Activated naive CD8-positive, alpha-beta T cell (primary cell): ENCODE measurements at regions not wholly inside any gene's neighbourhood (a gene's known extent, or its start where the extent isn't known, plus 50 kb on each side); places are given as distances from the start of the nearest gene placed in this dataset.
"Not testable (repeated sequence)": the region's sequence is repeated elsewhere in the genome, so short reads cannot be mapped to it uniquely, and the experiment has no call there.

Experiments
- H3K27ac Mint-ChIP-seq: one replicate; pipeline ENCODE4 v1.8.0; 2021; ENCODE audit warnings: mixed read lengths
- H3K27me3 Mint-ChIP-seq: one replicate; pipeline ENCODE4 v1.8.0; 2021; ENCODE audit warnings: mixed read lengths
- H3K36me3 Mint-ChIP-seq: one replicate; pipeline ENCODE4 v1.8.0; 2021; ENCODE audit warnings: mixed read lengths
- H3K4me1 Mint-ChIP-seq: one replicate; pipeline ENCODE4 v1.8.0; 2021; ENCODE audit warnings: low read depth, mixed read lengths
- H3K4me3 Mint-ChIP-seq: one replicate; pipeline ENCODE4 v1.8.0; 2021; ENCODE audit warnings: mild to moderate bottlenecking, mixed read lengths
- H3K9me3 Mint-ChIP-seq: one replicate; pipeline ENCODE4 v1.8.0; 2021; ENCODE audit warnings: low read depth, mixed read lengths

GRCh38 chr7:10646194-10646593 is 327.5 kb upstream of the PHF14 start:
- Mint-ChIP-seq H3K4me1 (peaks cover 24% of the 10 kb centered on the region), H3K4me3 (no peak overlapping the region), H3K9me3 (no peaks in the 10 kb centered on the region), H3K27ac (no peak overlapping the region), H3K36me3 (no peaks in the 10 kb centered on the region), H3K27me3 (no peaks in the 10 kb centered on the region)

- Mint-ChIP-seq H3K9me3 (no peaks in the 10 kb centered on the region), H3K4me1 (peaks cover 13% of the 10 kb centered on the region), H3K36me3 (no peaks in the 10 kb centered on the region), H3K27ac (no peak overlapping the region), H3K4me3 (no peak overlapping the region), H3K27me3 (no peaks in the 10 kb centered on the region)
Measured at GRCh38 chr7:10648289-10648688, 325.4 kb upstream of the PHF14 start.

DNA sequence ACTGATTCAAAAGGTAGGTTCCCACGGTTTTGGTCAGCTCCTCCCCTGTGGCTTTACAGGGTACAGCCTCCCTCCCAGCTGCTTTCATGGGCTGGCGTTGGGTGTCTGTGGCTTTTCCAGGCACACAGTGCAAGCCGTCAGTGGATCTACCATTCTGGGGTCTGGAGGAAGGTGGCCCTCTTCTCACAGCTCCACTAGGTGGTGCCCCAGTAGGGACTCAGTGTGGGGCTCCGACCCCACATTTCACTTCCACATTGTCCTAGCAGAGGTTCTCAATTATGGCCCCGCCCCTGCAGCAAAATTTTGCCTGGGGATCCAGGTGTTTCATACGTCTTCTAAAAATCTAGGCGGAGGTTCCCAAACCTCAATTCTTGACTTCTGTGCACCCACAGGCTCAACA is 324.6 kb upstream of the PHF14 start:
- H3K27me3 Mint-ChIP-seq, H3K9me3 Mint-ChIP-seq, H3K4me1 Mint-ChIP-seq, H3K36me3 Mint-ChIP-seq, H3K27ac Mint-ChIP-seq, H3K4me3 Mint-ChIP-seq: not testable (repeated sequence)

DNA sequence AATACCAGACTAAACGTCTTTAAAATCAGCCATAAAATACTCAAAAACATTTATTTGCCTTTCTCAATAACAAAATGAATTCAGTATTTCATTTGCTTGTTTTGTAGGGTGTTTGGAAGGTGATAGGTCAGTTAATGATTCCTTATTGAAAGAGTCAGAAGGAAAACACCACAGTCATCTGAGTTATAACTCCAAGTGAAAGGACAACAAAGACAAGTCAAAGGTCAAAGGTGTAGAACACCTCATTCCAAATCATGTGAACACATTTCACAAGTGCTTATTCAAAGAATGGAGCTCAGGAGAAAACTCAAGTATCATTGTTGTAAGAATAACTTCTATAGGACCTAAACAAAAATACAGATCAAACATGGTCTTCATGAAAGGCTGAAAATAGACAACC is 318.6 kb upstream of the PHF14 start:
- no peak overlapping the region for H3K4me3 Mint-ChIP-seq
- no peaks in the 10 kb centered on the region for H3K4me1 Mint-ChIP-seq
- no peak overlapping the region for H3K27ac Mint-ChIP-seq
- no peaks in the 10 kb centered on the region for H3K9me3 Mint-ChIP-seq
- no peaks in the 10 kb centered on the region for H3K36me3 Mint-ChIP-seq
- no peaks in the 10 kb centered on the region for H3K27me3 Mint-ChIP-seq

GRCh38 chr7:10657201-10657600 is 316.5 kb upstream of the PHF14 start:
- no peaks in the 10 kb centered on the region for H3K4me1 Mint-ChIP-seq
- H3K4me3 Mint-ChIP-seq = no peak overlapping the region
- no peaks in the 10 kb centered on the region for H3K9me3 Mint-ChIP-seq
- H3K27ac Mint-ChIP-seq = no peak overlapping the region
- H3K36me3 Mint-ChIP-seq = no peaks in the 10 kb centered on the region
- peaks cover 2% of the 10 kb centered on the region for H3K27me3 Mint-ChIP-seq

- Mint-ChIP-seq H3K9me3 (no peaks in the 10 kb centered on the region), H3K36me3 (no peaks in the 10 kb centered on the region), H3K4me1 (no peaks in the 10 kb centered on the region), H3K27me3 (peaks cover 2% of the 10 kb centered on the region), H3K27ac (no peak overlapping the region), H3K4me3 (no peak overlapping the region)
Measured at GRCh38 chr7:10657837-10658236, 315.8 kb upstream of the PHF14 start.

- H3K9me3 Mint-ChIP-seq = no peaks in the 10 kb centered on the region
Measured at GRCh38 chr7:10662491-10662890, 311.2 kb upstream of the PHF14 start.

DNA sequence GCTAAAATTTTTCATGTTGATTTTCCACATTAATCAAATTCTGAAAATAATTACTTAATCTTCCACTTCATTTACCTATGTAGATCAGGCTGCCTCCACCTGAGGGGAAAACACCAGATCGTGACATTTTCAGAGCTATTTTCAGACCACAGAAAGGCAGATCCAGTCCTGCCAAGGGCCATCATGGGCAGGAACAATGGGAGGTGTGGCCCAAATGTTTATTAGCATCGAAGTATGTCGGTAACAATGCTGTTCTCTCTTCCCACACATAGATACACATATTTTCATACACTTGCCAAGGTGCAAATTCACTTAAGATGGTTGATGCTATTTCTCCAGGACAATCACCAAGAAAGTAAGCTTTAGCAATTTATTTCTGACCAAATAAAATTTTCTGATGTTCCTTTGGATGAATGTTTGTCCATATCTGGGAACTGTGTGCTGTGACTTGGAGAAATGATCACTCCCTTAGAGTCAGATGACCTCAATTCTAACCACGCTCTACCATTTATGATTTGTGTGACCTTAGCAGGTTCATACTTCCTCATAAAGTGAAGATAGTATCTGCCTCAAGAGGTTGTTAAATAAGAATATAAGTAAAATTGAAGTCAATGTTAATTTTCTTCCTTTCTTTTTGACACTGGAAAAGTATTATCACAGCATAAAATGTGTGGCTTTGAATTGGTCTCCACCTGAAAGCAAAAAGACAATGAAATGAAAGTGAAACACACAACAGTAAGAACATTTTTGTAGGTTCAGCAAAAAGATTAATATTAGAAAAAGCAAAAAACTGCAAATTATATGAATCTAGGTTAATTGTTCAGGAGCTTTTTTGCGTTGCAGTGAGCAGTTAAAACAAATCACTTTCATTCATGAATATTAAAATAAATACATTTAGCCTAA is 310.4 kb upstream of the PHF14 start:
- Mint-ChIP-seq H3K9me3 (no peaks in the 10 kb centered on the region), H3K4me1 (peaks cover 5% of the 10 kb centered on the region), H3K36me3 (no peaks in the 10 kb centered on the region), H3K4me3 (no peak overlapping the region), H3K27me3 (peaks cover 2% of the 10 kb centered on the region), H3K27ac (no peak overlapping the region)

More at GRCh38 chr7:10662491-10662890, 311.2 kb upstream of the PHF14 start:
- Mint-ChIP-seq H3K4me1 (peaks cover 5% of the 10 kb centered on the region), H3K4me3 (no peak overlapping the region), H3K27ac (no peak overlapping the region), H3K27me3 (peaks cover 2% of the 10 kb centered on the region), H3K36me3 (no peaks in the 10 kb centered on the region)

DNA sequence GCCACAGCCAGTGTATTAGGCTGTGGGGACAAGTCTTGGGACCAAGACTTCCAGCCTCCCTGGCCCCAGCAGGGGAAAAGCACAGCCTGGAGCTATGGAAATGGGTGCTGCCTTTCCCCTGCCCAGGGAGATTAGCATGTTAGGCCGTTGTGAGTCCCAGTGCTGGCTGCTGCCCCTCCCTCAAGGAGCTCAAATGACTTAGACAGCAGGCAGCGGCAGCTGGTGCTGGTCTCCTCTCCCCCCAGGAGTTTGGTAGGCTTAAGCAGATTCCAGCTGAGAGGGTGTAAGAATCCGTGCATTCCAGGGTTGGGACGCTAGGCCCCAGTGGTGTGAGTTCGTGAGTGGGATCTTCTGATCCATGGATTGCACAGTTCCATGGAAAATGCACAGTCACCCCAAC is 301.5 kb upstream of the PHF14 start:
- Mint-ChIP-seq H3K9me3 (peaks cover 6% of the 10 kb centered on the region), H3K4me1 (no peaks in the 10 kb centered on the region), H3K27ac (no peak overlapping the region), H3K36me3 (peaks cover 2% of the 10 kb centered on the region), H3K4me3 (no peak overlapping the region), H3K27me3 (peaks cover 10% of the 10 kb centered on the region)

- H3K36me3 Mint-ChIP-seq = no peaks in the 10 kb centered on the region
- no peak overlapping the region for H3K4me3 Mint-ChIP-seq
- peaks cover 2% of the 10 kb centered on the region for H3K27me3 Mint-ChIP-seq
- H3K4me1 Mint-ChIP-seq = no peaks in the 10 kb centered on the region
- H3K9me3 Mint-ChIP-seq = no peaks in the 10 kb centered on the region
- no peak overlapping the region for H3K27ac Mint-ChIP-seq
Measured at GRCh38 chr7:10677211-10677610, 296.5 kb upstream of the PHF14 start.

GRCh38 chr7:10677668-10678232 is 295.9 kb upstream of the PHF14 start:
- H3K27ac Mint-ChIP-seq = no peak overlapping the region
- no peak overlapping the region for H3K4me3 Mint-ChIP-seq
- peaks cover 2% of the 10 kb centered on the region for H3K27me3 Mint-ChIP-seq
- no peaks in the 10 kb centered on the region for H3K9me3 Mint-ChIP-seq
- H3K36me3 Mint-ChIP-seq = no peaks in the 10 kb centered on the region
- no peaks in the 10 kb centered on the region for H3K4me1 Mint-ChIP-seq

GRCh38 chr7:10684606-10685005 is 289.1 kb upstream of the PHF14 start:
- Mint-ChIP-seq H3K4me1 (no peaks in the 10 kb centered on the region), H3K36me3 (no peaks in the 10 kb centered on the region), H3K27ac (no peak overlapping the region), H3K4me3 (no peak overlapping the region), H3K27me3 (peaks cover 13% of the 10 kb centered on the region), H3K9me3 (peaks cover 5% of the 10 kb centered on the region)

- H3K27me3 Mint-ChIP-seq = peaks cover 14% of the 10 kb centered on the region
- peaks cover 5% of the 10 kb centered on the region for H3K9me3 Mint-ChIP-seq
- no peaks in the 10 kb centered on the region for H3K4me1 Mint-ChIP-seq
- H3K36me3 Mint-ChIP-seq = no peaks in the 10 kb centered on the region
- no peak overlapping the region for H3K27ac Mint-ChIP-seq
- no peak overlapping the region for H3K4me3 Mint-ChIP-seq
Measured at GRCh38 chr7:10685040-10685439, 288.6 kb upstream of the PHF14 start.

DNA sequence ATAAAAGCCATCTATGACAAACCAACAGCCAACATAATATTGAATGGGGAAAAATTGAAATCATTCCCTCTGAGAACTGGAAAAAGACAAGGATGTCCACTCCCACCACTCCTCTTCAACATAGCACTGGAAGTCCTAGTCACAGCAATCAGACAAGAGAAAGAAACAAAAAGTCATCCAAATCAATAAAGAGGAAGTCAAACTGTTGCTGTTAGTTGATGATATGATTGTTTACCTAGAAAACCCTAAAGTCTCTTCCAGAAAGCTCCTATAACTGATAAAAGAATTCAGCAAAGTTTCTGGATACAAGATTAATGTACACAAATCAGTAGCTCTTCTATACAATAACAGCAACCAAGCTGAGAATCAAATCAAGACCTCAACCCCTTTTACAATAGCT is 285.1 kb upstream of the PHF14 start:
- H3K27ac Mint-ChIP-seq = no peak overlapping the region
- peaks cover 14% of the 10 kb centered on the region for H3K27me3 Mint-ChIP-seq
- no peaks in the 10 kb centered on the region for H3K4me1 Mint-ChIP-seq
- H3K9me3 Mint-ChIP-seq = peaks cover 5% of the 10 kb centered on the region
- H3K36me3 Mint-ChIP-seq = no peaks in the 10 kb centered on the region
- no peak overlapping the region for H3K4me3 Mint-ChIP-seq

GRCh38 chr7:10696064-10696463 is 277.6 kb upstream of the PHF14 start:
- Mint-ChIP-seq H3K27ac (no peak overlapping the region), H3K4me1 (no peaks in the 10 kb centered on the region), H3K36me3 (no peaks in the 10 kb centered on the region)

GRCh38 chr7:10703059-10703458 is 270.6 kb upstream of the PHF14 start:
- no peak overlapping the region for H3K27ac Mint-ChIP-seq
- no peaks in the 10 kb centered on the region for H3K9me3 Mint-ChIP-seq
- H3K36me3 Mint-ChIP-seq = no peaks in the 10 kb centered on the region
- no peak overlapping the region for H3K4me3 Mint-ChIP-seq
- H3K4me1 Mint-ChIP-seq = no peaks in the 10 kb centered on the region
- H3K27me3 Mint-ChIP-seq = no peaks in the 10 kb centered on the region

More at GRCh38 chr7:10696064-10696463, 277.6 kb upstream of the PHF14 start:
- Mint-ChIP-seq H3K27me3 (no peaks in the 10 kb centered on the region), H3K4me3 (no peak overlapping the region), H3K9me3 (no peaks in the 10 kb centered on the region)
